SJSA1 (cell line): ENCODE measurements at regions not wholly inside any gene's neighbourhood (a gene's known extent, or its start where the extent isn't known, plus 50 kb on each side); places are given as distances from the start of the nearest gene placed in this dataset.
"Not testable (repeated sequence)": the region's sequence is repeated elsewhere in the genome, so short reads cannot be mapped to it uniquely, and the experiment has no call there.

Source experiments
- DNase-seq, 2 experiments: peaks; one replicate each; pipeline ENCODE4 v3.0.0-alpha.2; 2015 to 2020; ENCODE audit warnings: low spot score in 2 of 2, low read depth in 1 of 2
- H3K27ac ChIP-seq: fragments of 250-450 bp; sonication (Bioruptor Pico); 2 replicates; pipeline ENCODE4 v1.5.1; 2020; ENCODE audit warnings: mild to moderate bottlenecking, moderate library complexity
- H3K27me3 ChIP-seq: fragments of 250-450 bp; sonication (Bioruptor Pico); replicated peaks from 2 replicates; pipeline ENCODE4 v1.5.1; 2020; ENCODE audit warnings: mild to moderate bottlenecking, moderate library complexity
- H3K36me3 ChIP-seq: fragments of 250-450 bp; sonication (Bioruptor Pico); 2 replicates; pipeline ENCODE4 v1.5.1; 2020; ENCODE audit warnings: mild to moderate bottlenecking
- H3K4me1 ChIP-seq: fragments of 250-450 bp; sonication (Bioruptor Pico); replicated peaks from 2 replicates; pipeline ENCODE4 v1.6.1; 2021; ENCODE audit warnings: mild to moderate bottlenecking
- H3K4me3 ChIP-seq: fragments of 250-450 bp; sonication (Bioruptor Pico); 2 replicates; pipeline ENCODE4 v1.5.1; 2020; ENCODE audit warnings: mild to moderate bottlenecking
- H3K9me3 ChIP-seq: fragments of 250-450 bp; sonication (Bioruptor Pico); replicated peaks from 2 replicates; pipeline ENCODE4 v1.5.1; 2020; ENCODE audit warnings: mild to moderate bottlenecking

GRCh38 chr6:99152347-99152643, 197.2 kb downstream of the FAXC start:
- Histone ChIP-seq H3K9me3 (no peaks in the 10 kb centered on the region), H3K36me3 (no peaks in the 10 kb centered on the region), H3K27ac (no peak overlapping the region), H3K4me3 (no peak overlapping the region), H3K4me1 (no peaks in the 10 kb centered on the region), H3K27me3 (peaks cover 14% of the 10 kb centered on the region; the same call in 1 of the 2 replicates)
- DNase-seq, result no peak

- Histone ChIP-seq H3K4me3 (no peak overlapping the region), H3K36me3 (no peaks in the 10 kb centered on the region), H3K27ac (no peak overlapping the region), H3K9me3 (no peaks in the 10 kb centered on the region), H3K27me3 (peaks cover 16% of the 10 kb centered on the region; the same call in 1 of the 2 replicates), H3K4me1 (no peaks in the 10 kb centered on the region)
- peak; percentile 26 to 52 for DNase-seq
These were observed 197.7 kb downstream of the FAXC start for GRCh38 chr6:99151634-99152346.

- H3K27me3 ChIP-seq, result peaks cover 19% of the 10 kb centered on the region; the same call in 1 of the 2 replicates
These were observed 200.7 kb downstream of the FAXC start for GRCh38 chr6:99148761-99149160.

GRCh38 chr6:99148111-99148510, 200.4 kb upstream of the FBXL4 start:
- no peak for DNase-seq

More at GRCh38 chr6:99148761-99149160, 200.7 kb downstream of the FAXC start:
- H3K27ac ChIP-seq, result no peak overlapping the region
- H3K4me3 ChIP-seq, result no peak overlapping the region
- no peaks in the 10 kb centered on the region for H3K9me3 ChIP-seq
- no peak for DNase-seq
- no peaks in the 10 kb centered on the region for H3K4me1 ChIP-seq
- no peaks in the 10 kb centered on the region for H3K36me3 ChIP-seq

GRCh38 chr6:99147206-99147605, 199.5 kb upstream of the FBXL4 start:
- DNase-seq, result no peak
- Histone ChIP-seq H3K9me3 (no peaks in the 10 kb centered on the region), H3K27me3 (peaks cover 19% of the 10 kb centered on the region; the same call in 1 of the 2 replicates), H3K27ac (no peak overlapping the region), H3K36me3 (no peaks in the 10 kb centered on the region), H3K4me3 (no peak overlapping the region), H3K4me1 (no peaks in the 10 kb centered on the region)

More at GRCh38 chr6:99148111-99148510, 200.4 kb upstream of the FBXL4 start:
- peaks cover 19% of the 10 kb centered on the region; the same call in 1 of the 2 replicates for H3K27me3 ChIP-seq
- no peaks in the 10 kb centered on the region for H3K36me3 ChIP-seq
- no peaks in the 10 kb centered on the region for H3K9me3 ChIP-seq
- no peak overlapping the region for H3K4me3 ChIP-seq
- no peak overlapping the region for H3K27ac ChIP-seq
- no peaks in the 10 kb centered on the region for H3K4me1 ChIP-seq

- H3K4me1 ChIP-seq, result no peaks in the 10 kb centered on the region
- H3K27ac ChIP-seq, result no peak overlapping the region
- DNase-seq, result no peak
- H3K9me3 ChIP-seq, result no peaks in the 10 kb centered on the region
- H3K36me3 ChIP-seq, result no peaks in the 10 kb centered on the region
- H3K4me3 ChIP-seq, result no peak overlapping the region
- H3K27me3 ChIP-seq, result peaks cover 19% of the 10 kb centered on the region; the same call in 1 of the 2 replicates
These were observed 199.0 kb upstream of the FBXL4 start for GRCh38 chr6:99146711-99147110.

GRCh38 chr6:99145738-99146137, 198.0 kb upstream of the FBXL4 start:
- no peak overlapping the region for H3K4me3 ChIP-seq
- no peaks in the 10 kb centered on the region for H3K4me1 ChIP-seq
- no peak for DNase-seq
- H3K9me3 ChIP-seq, result no peaks in the 10 kb centered on the region
- H3K36me3 ChIP-seq, result no peaks in the 10 kb centered on the region
- H3K27ac ChIP-seq, result no peak overlapping the region
- H3K27me3 ChIP-seq, result peaks cover 19% of the 10 kb centered on the region; the same call in 1 of the 2 replicates

GRCh38 chr6:99143108-99143861, 195.5 kb upstream of the FBXL4 start:
- H3K4me3 ChIP-seq, result no peak overlapping the region
- no peaks in the 10 kb centered on the region for H3K9me3 ChIP-seq
- no peak overlapping the region for H3K27ac ChIP-seq
- DNase-seq, result no peak
- H3K27me3 ChIP-seq, result peaks cover 22% of the 10 kb centered on the region
- no peaks in the 10 kb centered on the region for H3K36me3 ChIP-seq
- no peaks in the 10 kb centered on the region for H3K4me1 ChIP-seq

- H3K4me1 ChIP-seq, result not testable (repeated sequence)
These were observed 194.2 kb upstream of the FBXL4 start for GRCh38 chr6:99141906-99142305.

GRCh38 chr6:99138445-99138844, 190.7 kb upstream of the FBXL4 start:
- Histone ChIP-seq H3K36me3 (no peaks in the 10 kb centered on the region), H3K4me1 (no peaks in the 10 kb centered on the region), H3K4me3 (no peak overlapping the region), H3K27ac (no peak overlapping the region), H3K27me3 (peaks cover 3% of the 10 kb centered on the region), H3K9me3 (no peaks in the 10 kb centered on the region)
- DNase-seq, result no peak

More at GRCh38 chr6:99141906-99142305, 194.2 kb upstream of the FBXL4 start:
- H3K4me3 ChIP-seq, H3K36me3 ChIP-seq, H3K9me3 ChIP-seq, H3K27ac ChIP-seq, DNase-seq: not testable (repeated sequence)
- peaks cover 18% of the 10 kb centered on the region for H3K27me3 ChIP-seq

- no peaks in the 10 kb centered on the region for H3K9me3 ChIP-seq
- no peak overlapping the region for H3K27ac ChIP-seq
- H3K4me3 ChIP-seq, result no peak overlapping the region
- no peak for DNase-seq
- no peaks in the 10 kb centered on the region for H3K36me3 ChIP-seq
- peaks cover 3% of the 10 kb centered on the region for H3K27me3 ChIP-seq
- H3K4me1 ChIP-seq, result no peaks in the 10 kb centered on the region
These were observed 189.6 kb upstream of the FBXL4 start for GRCh38 chr6:99137314-99137713.

GRCh38 chr6:99136488-99136887, 188.7 kb upstream of the FBXL4 start:
- Histone ChIP-seq H3K36me3 (no peaks in the 10 kb centered on the region), H3K4me3 (no peak overlapping the region), H3K4me1 (no peaks in the 10 kb centered on the region), H3K27me3 (peaks cover 3% of the 10 kb centered on the region), H3K27ac (no peak overlapping the region), H3K9me3 (no peaks in the 10 kb centered on the region)
- no peak for DNase-seq

GRCh38 chr6:99132026-99132635, 184.4 kb upstream of the FBXL4 start:
- Histone ChIP-seq H3K4me3 (no peak overlapping the region), H3K4me1 (no peaks in the 10 kb centered on the region), H3K27ac (no peak overlapping the region), H3K36me3 (no peaks in the 10 kb centered on the region), H3K9me3 (no peaks in the 10 kb centered on the region), H3K27me3 (no peaks in the 10 kb centered on the region; the same call in 1 of the 2 replicates)
- DNase-seq, result no peak
